Heart left ventricle (tissue), 16 donors: ENCODE measurements at regions not wholly inside any gene's neighbourhood (a gene's known extent, or its start where the extent isn't known, plus 50 kb on each side); places are given as distances from the start of the nearest gene placed in this dataset.

Experiments used
- ATAC-seq, 4 donors: fragments of 200-7000 bp; cut with Tn5 transposase; one replicate each; pipeline ENCODE4 v1.9.1; 2020 to 2022; ENCODE audit warnings: moderate library complexity in 4 of 4, mild to moderate bottlenecking in 3 of 4, moderate number of reproducible peaks in 1 of 4
- DNase-seq, 5 donors: peaks; one replicate each; pipeline ENCODE4 v3.0.0-alpha.2; 2020
- H3K27ac ChIP-seq, 12 donors: fragments of 200-600 bp; sonication (generic) in 4 of 12; one replicate each; pipeline versions ENCODE4 v1.5.0 to v1.8.0; 2016 to 2022; ENCODE audit warnings: mild to moderate bottlenecking in 2 of 12
- H3K27me3 ChIP-seq, 9 donors: fragments of 200-600 bp; sonication (generic) in 2 of 9; one replicate each; pipeline versions ENCODE4 v1.5.1 to v1.8.0; 2016 to 2022; ENCODE audit warnings: mild to moderate bottlenecking in 3 of 9
- H3K36me3 ChIP-seq, 9 donors: fragments of 200-600 bp; sonication (generic) in 2 of 9; one replicate each; pipeline versions ENCODE4 v1.5.0 to v1.8.0; 2018 to 2022; ENCODE audit warnings: mild to moderate bottlenecking in 2 of 9
- H3K4me1 ChIP-seq, 12 donors: fragments of 200-600 bp; sonication (generic) in 4 of 12; one replicate each; pipeline versions ENCODE4 v1.5.0 to v1.8.0; 2016 to 2022; ENCODE audit warnings: mild to moderate bottlenecking in 3 of 12
- H3K4me3 ChIP-seq, 12 donors: fragments of 200-600 bp; sonication (generic) in 4 of 12; one replicate each; pipeline versions ENCODE4 v1.5.0 to v1.8.0; 2017 to 2022; ENCODE audit warnings: mild to moderate bottlenecking in 9 of 12, moderate library complexity in 4 of 12
- H3K9me3 ChIP-seq, 12 donors: fragments of 200-600 bp; sonication (generic) in 4 of 12; one replicate each; pipeline versions ENCODE4 v1.5.0 to v1.8.0; 2016 to 2022; ENCODE audit warnings: mild to moderate bottlenecking in 1 of 12
- POLR2A ChIP-seq, 2 donors: fragments of 450-650 bp; IDR thresholded peaks; one replicate each; pipeline ENCODE4 v1.6.1; 2017; ENCODE audit warnings: antibody characterized with exemption in 2 of 2, mild to moderate bottlenecking in 2 of 2, moderate library complexity in 2 of 2
- WGBS, 4 donors: extraction: QIAGEN DNeasy Blood & Tissue Kit in 2 of 4; methylation state at CpG; one replicate each; pipeline versions ENCODE4 v1.1.5 to v1.1.7; 2013 to 2018; 5-methylcytosine and 5-hydroxymethylcytosine counted together
- intact Hi-C, 10 donors: fragments of 100-400 bp; cut with DNase I; formaldehyde crosslinking; loops; one replicate each; pipeline versions ENCODE4 v1.11.1 to v1.14.2; 2022
- TF ChIP-seq, protein P1 (sequence below), 12 donors: fragments of 200-600 bp; sonication (generic) in 4 of 12; IDR thresholded peaks; one replicate each; pipeline versions ENCODE4 v1.5.0 to v1.8.0; 2018 to 2022; ENCODE audit warnings: antibody characterized with exemption in 12 of 12, mild to moderate bottlenecking in 5 of 12
- donor health status: ischemic (EF 13 %, LVEDD 7.1; RV severe dilation, severe dysfunction).
- donor health status: healthy with polysubstance abuse.
- donor health status: DM: no; HTN: yes; CAD: no.
- donor health status: DM: no; HTN: no; CAD: no.
- donor health status: ischemic (EF 25% LVEDD 6.9; RV normal size, moderate dysfunction).
- donor health status: ischemic (EF 25% LVEDD 5.7; RV mildly dilated, moderate dysfunction).
- donor health status: healthy.
- donor health status: DM: yes; HTN: yes; CAD: no.
- donor health status: ischemic (EF 35%, LVEDD 5.7; RV mildly dilated, moderate dysfunction).
- donor health status: nonischemic (EF 11% LVEDD 7.7; RV severe dilation, severe dysfunction).
- donor health status: DM: yes; HTN: yes; CAD: no.
- donor health status: PGD.
- donor health status: ischemic (EF 29% LVEDD 5.4; RV normal size, mild dysfunction).
- donor health status: nonischemic (EF 23%, LVEDD 6.1; RV moderate dilation, normal function).

DNA sequence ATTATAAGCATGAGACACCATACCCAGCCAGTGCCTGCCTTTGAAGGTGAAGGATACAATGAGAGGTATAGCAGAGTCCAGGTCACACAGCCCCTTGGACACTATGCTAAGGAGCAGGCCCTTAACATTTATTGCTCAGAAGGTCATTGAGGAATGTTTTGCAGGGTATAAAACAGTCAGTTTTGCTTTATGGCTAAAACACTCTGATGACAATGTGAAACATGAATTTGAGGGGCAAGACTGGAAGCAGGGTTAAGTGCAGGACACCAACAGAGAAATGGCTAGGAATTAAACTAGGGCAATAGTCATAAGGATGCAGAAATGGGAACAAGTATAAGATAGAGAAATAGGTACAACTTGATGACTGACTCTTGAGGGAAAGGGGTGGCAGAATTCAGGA, 141.1 kb downstream of the METTL4 start:
- no peak for DNase-seq
- intact Hi-C loops: no loop called here
- Histone ChIP-seq H3K4me3 (no peak overlapping the region), H3K4me1 (no peaks in the 10 kb centered on the region), H3K27ac (no peak overlapping the region), H3K9me3 (peaks cover 0 to 16% (median 4%) of the 10 kb centered on the region in 12 donors), H3K27me3 (no peaks in the 10 kb centered on the region), H3K36me3 (no peaks in the 10 kb centered on the region)
- no peak for ATAC-seq
- TF ChIP-seq, protein P1, sequence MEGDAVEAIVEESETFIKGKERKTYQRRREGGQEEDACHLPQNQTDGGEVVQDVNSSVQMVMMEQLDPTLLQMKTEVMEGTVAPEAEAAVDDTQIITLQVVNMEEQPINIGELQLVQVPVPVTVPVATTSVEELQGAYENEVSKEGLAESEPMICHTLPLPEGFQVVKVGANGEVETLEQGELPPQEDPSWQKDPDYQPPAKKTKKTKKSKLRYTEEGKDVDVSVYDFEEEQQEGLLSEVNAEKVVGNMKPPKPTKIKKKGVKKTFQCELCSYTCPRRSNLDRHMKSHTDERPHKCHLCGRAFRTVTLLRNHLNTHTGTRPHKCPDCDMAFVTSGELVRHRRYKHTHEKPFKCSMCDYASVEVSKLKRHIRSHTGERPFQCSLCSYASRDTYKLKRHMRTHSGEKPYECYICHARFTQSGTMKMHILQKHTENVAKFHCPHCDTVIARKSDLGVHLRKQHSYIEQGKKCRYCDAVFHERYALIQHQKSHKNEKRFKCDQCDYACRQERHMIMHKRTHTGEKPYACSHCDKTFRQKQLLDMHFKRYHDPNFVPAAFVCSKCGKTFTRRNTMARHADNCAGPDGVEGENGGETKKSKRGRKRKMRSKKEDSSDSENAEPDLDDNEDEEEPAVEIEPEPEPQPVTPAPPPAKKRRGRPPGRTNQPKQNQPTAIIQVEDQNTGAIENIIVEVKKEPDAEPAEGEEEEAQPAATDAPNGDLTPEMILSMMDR (IDR thresholded peaks at IDR 0.05): no peak
- no peak for TF ChIP-seq POLR2A (IDR thresholded peaks at IDR 0.05)

DNA sequence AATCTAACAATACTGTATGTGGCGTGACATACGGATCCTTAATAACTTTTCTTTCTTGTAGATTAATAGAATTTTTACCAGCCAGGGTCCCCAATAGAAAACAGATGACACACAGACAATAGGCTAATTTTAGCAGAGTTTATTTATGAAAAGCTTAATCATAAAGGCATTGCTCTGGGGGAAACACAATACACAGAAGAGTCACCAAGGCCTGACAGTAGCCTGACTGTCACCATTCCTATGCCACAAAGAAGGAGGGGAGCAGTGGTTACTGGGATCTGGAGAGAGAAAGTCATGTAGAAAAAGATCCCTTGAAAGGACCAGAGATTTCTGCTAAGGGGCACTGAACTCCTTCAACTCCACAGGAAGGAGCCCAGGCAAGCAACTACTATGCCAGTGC, 139.5 kb downstream of the METTL4 start:
- Histone ChIP-seq H3K4me3 (no peak overlapping the region), H3K9me3 (peaks cover 0 to 16% (median 4%) of the 10 kb centered on the region in 12 donors), H3K27me3 (no peaks in the 10 kb centered on the region), H3K4me1 (no peaks in the 10 kb centered on the region), H3K36me3 (no peaks in the 10 kb centered on the region), H3K27ac (no peak overlapping the region)
- DNase-seq (no peak), ATAC-seq (no peak)
- intact Hi-C loops: no loop called here
- 66 to 93% (median 77%) methylated on average over 2 of the region's 2 CpGs for whole genome bisulfite sequencing, 4 donors
- TF ChIP-seq POLR2A (IDR thresholded peaks at IDR 0.05): no peak
- TF ChIP-seq, protein P1 (IDR thresholded peaks at IDR 0.05): no peak

DNA sequence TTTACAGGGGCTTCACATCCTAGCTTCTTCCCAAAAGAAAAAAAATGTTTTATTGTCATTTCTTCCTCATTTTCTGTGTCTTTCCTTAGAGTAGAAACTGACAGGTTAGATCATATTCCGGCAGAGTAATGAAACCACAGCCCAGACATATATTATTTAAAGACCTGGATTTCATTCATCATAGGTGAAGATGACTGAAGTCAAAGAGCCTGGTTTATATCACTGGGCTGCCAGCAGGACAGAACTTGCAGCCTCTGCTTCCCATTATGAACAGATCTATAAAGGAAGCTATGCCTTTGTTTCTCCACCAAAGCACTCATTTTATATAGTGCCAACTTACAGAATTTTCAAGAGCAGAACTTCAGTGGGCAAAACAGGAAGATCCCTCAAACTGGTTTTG, 137.9 kb downstream of the METTL4 start:
- no peaks in the 10 kb centered on the region for H3K27me3 ChIP-seq
- H3K27ac ChIP-seq: no peak overlapping the region
- no peak overlapping the region for H3K4me3 ChIP-seq
- DNase-seq: no peak
- 52 to 62% (median 57%) methylated on average over 1 of the region's 1 CpG for WGBS, 4 donors
- no peaks in the 10 kb centered on the region for H3K4me1 ChIP-seq
- intact Hi-C loops: no loop called here
- peaks cover 0 to 16% (median 4%) of the 10 kb centered on the region in 12 donors for H3K9me3 ChIP-seq
- TF ChIP-seq, protein P1 (IDR thresholded peaks at IDR 0.05): no peak
- no peak for TF ChIP-seq POLR2A (IDR thresholded peaks at IDR 0.05)
- ATAC-seq: no peak
- H3K36me3 ChIP-seq: no peaks in the 10 kb centered on the region

DNA sequence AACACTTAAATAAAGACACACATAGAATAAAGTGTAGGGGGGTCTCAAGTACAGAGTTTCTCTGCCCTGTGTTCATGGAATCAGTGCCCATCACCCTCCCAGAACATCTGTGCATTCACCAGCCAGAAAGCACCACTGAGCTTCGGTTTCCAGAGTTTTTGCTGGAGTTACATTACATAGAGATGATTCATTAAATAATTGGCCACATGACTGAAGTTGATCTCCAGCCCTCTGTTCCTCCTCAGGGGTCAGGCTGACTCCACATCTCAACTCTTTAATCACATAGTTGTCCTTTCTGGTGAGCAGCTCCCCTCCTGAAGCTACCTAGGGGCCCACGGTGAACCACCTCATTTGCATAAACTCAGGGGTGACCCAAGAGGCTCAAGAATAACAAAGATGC, 129.8 kb downstream of the METTL4 start:
- H3K36me3 ChIP-seq: no peaks in the 10 kb centered on the region
- no peaks in the 10 kb centered on the region for H3K4me1 ChIP-seq
- no peak overlapping the region for H3K27ac ChIP-seq
- ATAC-seq (no peak), DNase-seq (no peak)
- WGBS, 4 donors: 63 to 88% (median 83%) methylated on average over 2 of the region's 2 CpGs
- TF ChIP-seq, protein P1 (IDR thresholded peaks at IDR 0.05): no peak
- TF ChIP-seq POLR2A (IDR thresholded peaks at IDR 0.05): no peak
- no peaks in the 10 kb centered on the region for H3K27me3 ChIP-seq
- intact Hi-C loops: loop anchor here in 1 of 10 donors (5.0 kb wide), 1 partner anchor 36 kb away; no protein-coding TSS in a partner anchor
- peaks cover 0 to 5% (median 0%) of the 10 kb centered on the region in 12 donors for H3K9me3 ChIP-seq
- H3K4me3 ChIP-seq: no peak overlapping the region
